ENCODE measurements at regions not wholly inside any gene's neighbourhood (a gene's known extent, or its start where the extent isn't known, plus 50 kb on each side); places are given as distances from the start of the nearest gene placed in this dataset.
"Not testable (repeated sequence)": the region's sequence is repeated elsewhere in the genome, so short reads cannot be mapped to it uniquely, and the experiment has no call there.

- DNase-seq, result no peak
Measured at GRCh38 chr12:97714107-97714563, 251.5 kb downstream of the RMST start.

GRCh38 chr12:97716356-97716755, 253.8 kb downstream of the RMST start:
- no peak for DNase-seq

DNA sequence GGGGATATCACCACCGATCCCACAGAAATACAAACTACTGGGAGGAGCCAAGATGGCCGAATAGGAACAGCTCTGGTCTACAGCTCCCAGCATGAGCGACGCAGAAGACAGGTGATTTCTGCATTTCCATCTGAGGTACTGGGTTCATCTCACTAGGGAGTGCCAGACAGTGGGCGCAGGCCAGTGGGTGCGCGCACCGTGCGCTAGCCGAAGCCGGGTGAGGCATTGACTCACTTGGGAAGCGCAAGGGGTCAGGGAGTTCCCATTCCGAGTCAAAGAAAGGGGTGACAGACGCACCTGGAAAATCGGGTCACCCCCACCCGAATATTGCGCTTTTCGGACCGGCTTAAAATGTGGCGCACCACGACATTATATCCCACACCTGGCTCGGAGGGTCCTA, 261.2 kb downstream of the RMST start:
- DNase-seq, result not testable (repeated sequence)

DNA sequence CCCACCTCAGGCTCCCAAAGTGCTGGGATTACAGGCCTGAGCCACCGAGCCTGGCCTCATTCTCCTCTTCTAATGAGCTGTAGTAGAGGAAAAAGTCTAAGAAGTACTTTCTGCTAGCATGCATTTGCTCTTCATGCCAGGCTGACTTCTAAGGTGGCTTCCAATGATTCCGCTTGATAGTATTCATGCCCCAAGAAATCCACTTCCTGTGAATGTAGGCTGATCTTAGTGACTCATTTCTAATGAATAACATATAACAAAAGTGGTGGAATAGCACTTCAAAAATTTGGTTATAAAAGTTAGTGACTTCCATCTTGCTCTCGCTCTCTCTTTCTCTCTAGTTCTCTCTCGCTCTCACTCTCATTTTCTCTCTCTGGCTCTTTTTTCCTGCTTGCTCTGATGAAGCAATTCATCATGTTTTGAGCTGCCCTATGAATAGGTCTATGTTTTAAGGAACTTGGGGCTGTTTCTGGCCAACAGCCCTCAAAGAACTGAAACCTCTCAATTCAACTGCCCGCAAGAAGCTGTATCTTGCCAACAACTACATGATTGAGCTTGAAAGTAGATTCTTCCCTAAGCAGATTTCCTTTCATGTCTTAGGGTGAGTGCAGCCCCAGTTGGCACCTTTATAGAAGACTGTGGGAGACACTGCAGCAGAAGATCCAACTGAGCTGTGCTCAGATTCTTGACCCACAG, 282.9 kb downstream of the RMST start:
- DNase-seq, result no peak

DNA sequence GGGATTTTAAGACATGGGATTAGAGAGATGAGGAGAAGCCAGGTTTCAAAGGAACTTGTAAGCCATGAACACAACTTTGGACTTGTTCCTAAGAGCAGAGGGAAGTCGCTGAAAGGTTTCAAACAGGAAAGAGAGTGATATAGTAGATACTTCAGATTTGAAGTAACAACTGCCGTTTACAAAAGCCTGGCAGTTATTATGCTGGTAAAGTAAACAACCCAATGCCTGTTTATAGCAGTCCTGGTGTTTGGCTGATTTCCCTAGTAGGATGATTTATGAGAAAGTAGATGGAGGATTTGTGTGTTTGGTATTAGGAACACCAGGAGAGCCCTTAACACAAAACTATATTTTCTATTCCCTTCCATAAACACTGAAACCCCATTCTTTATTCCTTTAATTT, 285.7 kb downstream of the RMST start:
- no peak for DNase-seq

GRCh38 chr12:97751704-97752103, 289.1 kb downstream of the RMST start:
- no peak for DNase-seq

GRCh38 chr12:97752129-97752528, 289.5 kb downstream of the RMST start:
- no peak for DNase-seq

- DNase-seq, result no peak
Measured at GRCh38 chr12:97753332-97753731, 290.7 kb downstream of the RMST start.

- no peak for DNase-seq
Measured at GRCh38 chr12:97754306-97754705, 291.7 kb downstream of the RMST start.

DNA sequence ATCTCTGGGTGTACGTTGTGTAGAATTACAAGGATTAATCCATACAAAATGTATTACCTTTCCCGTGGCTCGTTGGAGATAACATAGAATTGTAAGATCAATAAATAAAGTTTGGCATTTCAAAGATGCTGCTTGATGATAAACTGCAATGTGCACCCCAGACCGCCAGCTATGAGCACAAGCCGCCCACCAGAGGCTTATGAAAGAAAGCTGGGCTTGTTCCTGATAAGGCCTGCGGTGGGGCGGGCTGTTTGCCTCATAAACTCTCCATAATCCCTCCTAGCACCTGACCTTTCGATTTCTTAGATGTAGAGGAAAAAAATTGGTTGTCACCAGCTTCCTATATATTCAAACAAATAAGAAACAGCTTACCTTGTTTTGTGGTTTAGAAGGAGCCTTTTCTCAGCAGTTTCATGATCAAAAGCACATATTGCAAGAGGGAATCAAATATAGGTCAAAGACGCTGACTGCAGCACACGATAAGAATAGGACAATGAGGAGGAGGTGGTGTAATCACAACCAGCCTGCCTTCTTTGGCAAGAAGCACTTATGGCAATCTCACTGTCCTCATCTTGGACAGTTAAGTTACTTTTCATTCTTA, 293.6 kb downstream of the RMST start:
- no peak for DNase-seq

- DNase-seq, result no peak
Measured at GRCh38 chr12:97756741-97757140, 294.1 kb downstream of the RMST start.

- DNase-seq, result no peak
Measured at GRCh38 chr12:97757481-97758193, 295.0 kb downstream of the RMST start.

GRCh38 chr12:97758194-97758501, 295.5 kb downstream of the RMST start:
- DNase-seq, result no peak

GRCh38 chr12:97758586-97758985, 296.0 kb downstream of the RMST start:
- no peak for DNase-seq

DNA sequence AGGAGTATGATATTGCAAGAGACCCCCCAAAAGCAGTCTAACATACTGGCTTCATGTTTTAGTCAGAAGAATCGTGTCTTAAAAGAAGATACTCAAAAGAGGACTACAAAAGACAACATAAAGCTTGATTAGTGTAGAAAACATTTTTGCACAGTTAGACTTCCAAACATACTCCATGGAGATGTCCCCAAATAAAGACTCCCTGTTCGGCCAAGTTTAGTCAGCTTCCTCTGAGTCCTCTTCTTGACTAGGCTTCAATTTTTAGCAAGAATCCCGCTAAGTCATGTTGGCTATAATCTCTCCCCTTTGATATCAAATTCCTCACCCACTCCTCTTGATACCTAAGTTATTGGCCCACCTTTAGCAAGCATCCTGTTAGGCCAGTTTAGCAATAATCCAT, 298.0 kb downstream of the RMST start:
- DNase-seq, result no peak

GRCh38 chr12:97763113-97763512, 300.5 kb downstream of the RMST start:
- no peak for DNase-seq

DNA sequence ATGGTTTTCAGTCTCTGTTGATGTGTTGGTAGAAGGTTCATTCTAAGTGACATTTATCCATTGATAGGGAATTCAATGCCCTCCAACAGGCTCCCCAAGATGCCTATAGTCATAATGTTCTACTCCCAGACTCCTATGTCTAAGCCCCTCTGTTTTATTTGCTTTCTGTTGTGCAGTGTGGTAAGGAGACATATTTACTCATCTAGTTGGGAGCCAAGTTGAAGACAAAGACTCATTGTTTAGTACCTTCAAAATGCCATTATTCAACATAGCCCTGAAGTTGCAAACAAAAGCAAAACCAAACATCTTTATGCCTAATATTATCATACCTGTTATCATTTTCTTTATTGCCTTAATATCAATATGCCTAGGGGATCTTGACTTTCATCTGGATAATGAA, 302.1 kb downstream of the RMST start:
- DNase-seq, result no peak

GRCh38 chr12:97767347-97767746, 304.7 kb downstream of the RMST start:
- no peak for DNase-seq

- DNase-seq, result no peak
Measured at GRCh38 chr12:97778111-97778510, 315.5 kb downstream of the RMST start.

- no peak for DNase-seq
Measured at GRCh38 chr12:97781342-97781741, 318.7 kb downstream of the RMST start.

GRCh38 chr12:97784904-97785303, 322.3 kb downstream of the RMST start:
- no peak for DNase-seq

DNA sequence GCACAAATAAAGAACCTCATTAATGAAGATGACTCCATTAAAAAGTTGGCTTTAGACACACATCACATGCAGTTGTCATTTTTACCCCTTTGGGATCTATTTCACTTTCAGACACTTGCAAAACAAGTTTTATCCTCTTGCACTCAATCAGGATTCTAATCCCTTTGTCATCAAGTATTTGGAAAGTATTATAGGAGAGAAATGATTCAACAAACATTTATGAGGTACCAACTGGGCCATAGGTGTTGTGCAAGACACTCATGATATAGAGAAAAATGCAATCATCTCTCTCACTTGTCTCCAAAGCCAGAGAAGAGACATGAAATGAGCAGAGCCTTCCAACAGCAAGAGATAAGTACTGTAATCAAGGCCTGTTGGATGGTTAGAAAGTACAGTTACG, 327.7 kb downstream of the RMST start:
- no peak for DNase-seq

DNA sequence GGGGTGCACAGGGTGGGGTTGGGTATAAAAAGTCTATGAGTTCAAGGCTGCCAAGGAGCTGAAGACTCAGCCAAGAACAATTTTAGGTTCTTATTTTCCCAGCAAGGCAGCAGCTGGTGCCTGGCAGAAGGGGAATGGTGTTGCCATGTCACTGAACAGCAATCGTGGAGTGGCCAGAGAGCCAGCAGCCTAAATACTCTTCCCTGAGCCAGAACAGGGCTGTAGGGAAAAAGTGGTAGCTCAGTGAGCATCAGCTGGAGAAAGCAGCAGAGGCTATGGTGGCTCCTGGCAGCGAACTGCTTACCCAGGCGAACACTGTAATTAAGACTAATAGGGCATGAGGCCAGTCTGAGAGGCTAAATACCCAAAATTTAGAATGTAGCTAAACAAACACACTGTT, 334.9 kb downstream of the RMST start:
- DNase-seq, result no peak

DNA sequence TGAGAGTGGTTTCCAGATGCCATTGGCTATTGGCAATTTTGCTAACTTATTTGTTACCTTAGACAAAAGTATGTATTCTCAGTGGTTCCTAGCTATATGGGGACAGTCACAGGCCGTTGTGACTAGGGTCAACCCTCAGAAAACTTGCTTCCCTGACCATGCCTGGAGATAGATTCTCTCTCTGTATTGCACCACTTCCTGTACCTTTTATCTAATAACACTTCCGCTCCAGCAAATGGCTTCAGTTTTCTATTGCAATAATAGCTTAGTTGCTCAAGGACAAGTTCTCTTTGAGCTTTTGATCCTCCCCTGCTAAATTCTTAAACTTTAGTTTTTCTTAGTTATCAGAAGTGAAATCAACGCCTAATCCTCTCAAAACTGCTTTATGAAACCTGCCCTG, 338.0 kb downstream of the RMST start:
- DNase-seq, result no peak
